Effector CD4-positive, alpha-beta T cell (primary cell): ENCODE measurements at regions not wholly inside any gene's neighbourhood (a gene's known extent, or its start where the extent isn't known, plus 50 kb on each side); places are given as distances from the start of the nearest gene placed in this dataset.

Experiments used
- DNase-seq: peaks from one replicate; pipeline ENCODE4 v3.0.0-alpha.2; 2020

DNA sequence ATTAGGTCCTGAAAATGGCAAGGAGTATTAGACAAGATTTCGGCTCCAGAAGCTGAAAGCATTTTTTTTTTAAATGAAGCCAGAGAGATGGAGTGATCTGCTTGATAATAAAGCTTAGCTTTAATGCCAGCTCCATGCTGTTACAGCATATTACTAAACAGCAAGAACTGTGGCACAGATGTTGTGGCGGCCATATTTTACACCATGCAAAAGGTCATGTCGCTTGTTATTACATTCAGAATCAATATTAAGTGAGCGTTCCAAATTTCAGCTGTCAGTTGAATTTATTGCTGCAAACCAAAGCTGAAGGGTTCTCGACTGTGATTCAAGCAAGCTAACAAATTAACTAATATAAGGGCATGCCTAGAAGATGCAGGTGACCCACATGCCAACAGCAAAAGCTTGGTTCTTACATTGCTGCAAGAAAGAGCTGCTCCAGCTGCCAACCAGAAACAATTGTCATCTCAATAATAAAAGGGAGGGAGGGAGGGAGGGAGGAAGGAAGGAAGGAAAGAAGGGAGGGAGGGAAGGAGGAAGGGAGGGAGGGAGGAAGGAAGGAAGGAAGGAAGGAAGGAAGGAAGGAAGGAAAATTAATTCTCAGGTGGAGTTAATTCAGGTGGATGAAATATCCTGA lies 517.7 kb upstream of the WWC1 start:
- no peak for DNase-seq

DNA sequence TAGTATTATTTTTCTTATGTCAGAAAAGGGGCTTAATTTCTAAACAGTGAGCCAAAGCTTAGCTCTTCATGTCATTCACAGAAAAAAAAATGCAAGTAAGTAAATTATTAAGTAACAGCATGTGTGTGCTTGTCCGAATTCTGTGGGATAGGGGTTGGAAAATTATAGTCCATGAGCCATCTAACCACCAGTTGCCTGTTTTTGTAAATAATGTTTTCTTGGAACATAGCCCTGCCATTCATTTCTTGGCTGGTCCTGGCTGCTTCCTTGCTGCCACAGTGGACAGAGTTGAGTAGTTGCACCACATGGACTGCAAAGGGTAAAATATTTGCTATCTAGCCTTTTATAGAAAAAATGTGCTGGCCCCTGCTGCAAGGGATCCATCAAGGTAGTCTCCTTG lies 513.7 kb upstream of the WWC1 start:
- no peak for DNase-seq

DNA sequence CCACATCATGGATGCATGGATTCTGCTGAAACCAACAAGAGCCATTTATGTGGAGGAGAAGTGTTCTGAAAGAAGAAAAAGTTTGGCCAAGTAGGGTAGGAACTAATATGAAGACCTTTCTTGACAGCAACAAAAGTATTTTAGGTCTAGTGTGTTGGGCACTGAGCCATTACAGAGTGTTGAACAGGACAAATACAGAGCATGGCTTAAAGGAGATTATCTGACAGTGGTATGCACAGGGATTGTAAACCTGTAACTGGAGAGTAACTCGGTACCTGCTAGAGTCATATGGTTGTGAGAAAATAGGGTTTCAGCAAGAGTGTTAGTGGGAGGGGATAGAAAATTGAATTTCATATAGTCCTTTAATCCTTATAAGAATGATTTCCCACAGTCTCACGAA lies 513.2 kb upstream of the WWC1 start:
- no peak for DNase-seq

DNA sequence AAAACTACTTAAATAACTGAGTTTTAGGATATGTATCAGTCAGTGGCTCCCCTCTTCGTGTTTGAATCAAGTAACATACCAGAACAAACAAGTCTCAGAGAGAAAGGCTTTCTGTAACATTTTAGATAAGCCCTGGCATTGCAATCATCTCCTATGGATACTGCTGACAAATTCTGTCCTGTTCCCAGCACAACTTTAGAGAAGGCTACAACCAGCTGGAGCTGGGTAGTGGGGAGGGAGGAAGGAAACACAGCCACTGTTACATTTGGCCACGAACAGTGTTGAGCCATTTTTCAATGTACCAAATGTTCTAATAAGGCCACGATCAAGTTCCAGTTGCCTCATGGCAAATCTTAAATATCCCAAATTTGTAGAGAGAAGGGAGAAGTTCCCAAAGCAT lies 511.8 kb upstream of the WWC1 start:
- DNase-seq = no peak

DNA sequence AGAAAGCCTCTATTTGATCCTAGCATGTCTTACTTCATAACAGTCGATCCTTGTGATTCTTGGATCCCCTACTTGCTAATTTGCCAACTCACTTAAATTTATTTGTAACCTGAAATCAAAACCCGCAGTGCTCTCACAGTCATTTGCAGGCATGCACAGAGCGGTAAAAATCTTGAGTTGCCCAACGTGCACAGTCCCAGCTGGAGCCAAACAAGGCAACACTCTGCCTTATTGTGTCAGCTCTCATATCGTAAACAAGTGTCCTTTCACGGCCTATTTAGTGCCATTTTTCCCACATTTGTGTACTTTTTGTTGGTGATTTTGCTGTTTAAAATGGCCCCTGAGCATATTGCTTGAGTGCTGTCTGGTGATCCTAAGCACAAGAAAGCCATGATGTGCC lies 511.3 kb upstream of the WWC1 start:
- no peak for DNase-seq

DNA sequence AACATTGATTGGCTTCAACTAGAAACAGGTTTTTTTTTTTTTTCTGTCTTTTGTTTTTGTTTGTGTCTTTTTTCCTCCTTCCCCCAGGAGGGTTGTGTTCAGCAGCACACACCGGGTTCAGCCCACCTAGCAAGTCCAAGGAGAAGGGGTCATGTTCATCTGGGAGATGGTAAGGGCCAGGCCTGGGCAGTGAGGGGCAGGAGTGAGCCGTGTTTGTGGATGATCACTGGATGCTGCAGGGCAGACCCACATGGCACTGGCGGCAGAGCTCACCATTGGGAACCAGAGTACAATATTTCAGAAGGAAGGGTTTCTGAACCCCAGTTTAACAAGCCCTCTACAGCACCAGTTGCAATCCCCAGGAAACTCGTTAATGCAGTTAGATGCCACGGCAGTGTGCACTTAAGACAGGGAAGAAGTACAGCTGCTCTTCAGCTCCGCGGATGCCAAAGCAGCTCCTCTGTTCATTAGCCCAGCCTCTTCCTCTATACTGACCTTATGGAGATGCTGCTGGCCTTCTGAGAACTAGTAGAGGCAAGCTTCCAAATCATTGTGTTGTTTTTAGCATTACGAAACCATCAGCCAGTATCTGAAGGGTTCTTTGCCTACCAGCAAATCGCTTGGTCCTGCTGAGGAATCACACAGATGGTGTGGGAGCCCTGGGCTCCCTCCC lies 508.2 kb upstream of the WWC1 start:
- DNase-seq = no peak

DNA sequence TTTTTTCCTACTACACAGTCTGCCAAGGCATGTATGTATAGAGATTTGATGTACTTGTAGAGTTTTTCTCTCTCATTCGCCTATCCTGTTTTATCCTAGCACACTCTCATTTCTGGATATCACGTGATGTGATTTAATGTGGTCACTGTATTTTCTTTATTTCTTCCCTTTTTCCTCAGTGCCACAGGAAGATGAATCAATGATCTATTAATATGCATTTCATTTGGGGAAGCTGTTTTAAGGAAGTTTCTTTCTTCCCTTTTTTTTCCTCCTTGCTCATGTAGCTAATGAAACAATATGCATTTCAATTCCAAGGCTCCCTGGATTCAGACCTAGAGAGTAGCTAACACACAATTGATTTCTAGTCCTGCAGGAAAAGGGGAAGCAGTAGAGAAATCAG lies 506.3 kb upstream of the WWC1 start:
- DNase-seq = no peak

DNA sequence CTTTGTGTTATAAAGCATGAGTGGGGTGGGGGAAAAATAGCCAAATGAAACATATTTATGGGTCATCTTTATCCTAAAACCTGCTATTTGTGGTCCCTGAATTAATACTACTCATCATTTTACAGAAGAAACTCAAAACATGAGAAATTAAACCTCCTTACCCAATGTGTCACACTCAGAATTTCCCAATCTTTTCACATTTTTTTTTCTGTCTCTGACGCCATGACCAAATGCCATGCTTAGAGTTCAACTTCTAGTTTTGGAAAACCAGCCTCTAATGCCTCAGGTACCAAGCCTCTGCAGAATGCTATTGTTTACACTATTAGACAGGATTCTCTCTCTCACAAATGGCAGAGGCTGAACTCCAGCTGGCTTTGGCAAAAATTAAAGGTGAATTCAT lies 505.5 kb upstream of the WWC1 start:
- DNase-seq = no peak

DNA sequence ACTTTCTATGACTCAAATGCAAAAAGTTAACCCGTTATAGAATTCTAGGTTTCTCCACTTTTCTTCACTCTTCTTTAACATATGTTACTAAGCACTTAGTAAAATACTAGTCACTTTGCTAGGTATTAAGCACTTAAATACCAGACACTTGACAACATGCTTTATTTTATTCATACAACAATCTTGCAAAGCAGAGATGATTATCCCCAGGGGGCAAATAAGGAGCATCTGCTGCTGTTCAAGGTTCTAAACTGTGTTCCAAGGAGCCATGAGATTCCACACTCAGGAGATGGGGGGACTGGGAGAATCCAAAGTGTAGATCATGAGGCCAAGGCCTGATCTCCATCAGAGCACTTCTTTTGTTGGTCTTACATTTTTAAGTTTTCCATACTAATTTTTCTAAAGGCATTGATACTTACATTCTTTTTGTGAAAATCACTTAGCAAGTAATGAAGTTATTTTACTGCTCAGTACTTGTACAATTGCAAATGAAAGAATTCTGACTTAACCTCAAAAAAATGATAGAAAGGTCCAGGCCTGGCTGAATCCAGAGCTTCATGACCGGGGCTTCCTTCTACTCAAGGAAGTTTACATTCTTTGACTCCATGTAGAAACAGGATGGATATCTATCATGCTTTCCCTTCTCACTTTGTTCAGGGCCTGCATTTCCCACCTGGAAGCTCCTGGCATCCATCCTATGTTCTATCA lies 504.4 kb upstream of the WWC1 start:
- no peak for DNase-seq

DNA sequence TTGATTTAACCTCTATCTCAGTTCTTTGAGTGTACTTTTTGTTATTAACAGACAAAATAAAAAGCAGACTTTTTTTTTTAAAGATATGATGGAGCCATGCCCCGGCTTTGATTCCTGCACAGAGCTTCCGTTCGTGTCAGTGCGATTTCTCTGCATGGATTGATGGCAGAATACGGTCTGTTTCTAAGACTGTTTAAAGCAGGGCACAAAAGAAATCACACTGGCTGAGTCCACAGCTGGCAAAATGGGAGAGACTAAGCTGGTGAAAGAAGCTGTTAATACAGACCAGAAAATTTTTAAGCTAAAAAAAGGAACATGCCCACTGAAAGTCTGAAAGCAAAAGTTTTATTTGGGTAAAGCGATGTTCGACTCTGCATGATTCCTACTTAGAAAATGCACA lies 501.4 kb upstream of the WWC1 start:
- DNase-seq = no peak

DNA sequence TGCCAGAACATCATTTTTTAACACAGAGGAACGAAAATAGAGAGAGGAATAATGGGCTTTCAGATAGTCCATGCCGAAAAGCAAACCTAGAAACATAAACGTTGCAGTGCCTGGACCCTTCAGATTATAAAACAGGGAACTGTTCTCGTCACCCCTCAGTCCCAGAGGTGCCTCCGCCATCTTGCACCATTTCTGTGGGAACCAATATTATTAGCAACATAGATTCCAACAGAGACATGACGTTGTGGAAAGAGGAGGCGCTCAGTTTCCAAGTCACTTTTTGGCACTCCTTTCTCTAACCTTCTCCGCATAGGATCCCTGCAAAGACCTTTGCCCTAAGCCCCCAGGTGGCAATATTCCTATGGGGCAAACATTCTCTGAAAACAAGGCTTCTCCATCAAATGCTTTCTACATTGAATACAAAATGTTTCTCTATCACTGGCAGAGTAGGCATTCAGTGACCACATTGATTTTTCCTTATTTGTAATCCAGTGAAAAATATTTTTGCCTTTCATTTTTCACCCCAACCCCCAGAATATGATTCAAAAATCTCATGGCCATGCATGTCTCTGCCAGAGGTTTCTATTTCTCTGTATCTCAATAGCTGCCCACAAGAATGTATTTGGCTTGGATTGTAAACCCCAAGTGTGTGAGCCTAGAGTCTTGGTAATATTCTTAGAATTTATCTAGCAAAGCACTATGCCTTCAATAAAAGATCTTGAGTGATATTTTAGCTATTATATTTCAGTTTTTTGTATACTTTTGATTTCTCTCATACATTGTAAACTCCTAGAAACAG lies 500.8 kb upstream of the WWC1 start:
- no peak for DNase-seq

DNA sequence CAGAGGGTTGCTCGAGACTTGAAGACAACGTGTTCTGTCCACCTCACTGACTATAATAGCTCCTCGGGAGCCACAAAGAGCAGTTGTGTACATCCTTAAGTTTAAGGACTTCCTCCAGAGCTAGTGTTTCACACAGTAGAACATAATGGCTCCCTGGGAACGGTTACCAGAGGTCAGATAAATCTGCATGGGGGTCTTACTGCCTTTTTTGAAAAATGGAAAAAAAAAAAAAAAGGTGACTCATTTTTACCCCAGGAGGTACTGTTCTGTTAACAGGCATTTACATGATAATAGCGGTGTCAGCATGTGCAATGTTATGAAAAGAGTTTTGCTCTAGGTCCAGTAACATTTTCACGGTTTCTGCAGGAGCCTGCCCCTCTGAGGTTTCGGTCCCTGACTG lies 498.9 kb upstream of the WWC1 start:
- DNase-seq = no peak

DNA sequence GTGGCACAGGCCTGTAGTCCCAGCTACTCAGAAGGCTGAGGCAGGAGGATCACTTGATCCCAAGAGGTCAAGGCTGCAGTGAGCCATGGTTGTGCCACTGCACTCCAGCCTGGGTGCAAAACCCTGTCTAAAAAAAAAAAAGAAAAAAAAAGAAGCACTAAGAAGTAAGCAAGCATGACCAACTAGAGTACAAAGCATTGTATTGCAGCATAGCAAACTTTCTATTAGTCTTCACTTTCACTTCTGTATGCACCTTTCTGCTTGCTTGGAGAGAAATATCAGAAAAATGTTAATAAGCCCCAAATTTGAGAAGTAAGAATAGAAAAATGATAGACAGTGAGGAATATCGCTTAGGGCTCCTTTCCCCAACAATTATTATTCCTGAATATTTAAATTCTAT lies 497.7 kb upstream of the WWC1 start:
- no peak for DNase-seq

DNA sequence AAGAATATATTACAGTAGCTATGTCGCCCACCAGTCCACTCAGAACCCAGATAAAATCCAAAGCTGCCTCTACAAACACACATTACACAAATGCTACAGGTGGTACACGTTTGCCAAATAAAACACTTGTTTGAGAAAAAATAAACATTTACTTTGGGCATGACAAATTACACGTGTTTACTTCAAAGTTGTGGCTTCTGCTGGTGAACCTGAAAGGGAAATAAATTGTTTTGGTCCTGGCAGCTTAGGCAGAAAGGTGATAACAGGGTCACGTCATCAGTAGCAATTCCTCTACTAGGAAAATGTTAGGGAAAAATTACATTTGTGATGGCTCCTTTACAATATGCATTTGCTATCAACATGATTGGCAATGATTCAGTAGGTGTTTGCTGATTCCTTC lies 497.3 kb upstream of the WWC1 start:
- DNase-seq = no peak

DNA sequence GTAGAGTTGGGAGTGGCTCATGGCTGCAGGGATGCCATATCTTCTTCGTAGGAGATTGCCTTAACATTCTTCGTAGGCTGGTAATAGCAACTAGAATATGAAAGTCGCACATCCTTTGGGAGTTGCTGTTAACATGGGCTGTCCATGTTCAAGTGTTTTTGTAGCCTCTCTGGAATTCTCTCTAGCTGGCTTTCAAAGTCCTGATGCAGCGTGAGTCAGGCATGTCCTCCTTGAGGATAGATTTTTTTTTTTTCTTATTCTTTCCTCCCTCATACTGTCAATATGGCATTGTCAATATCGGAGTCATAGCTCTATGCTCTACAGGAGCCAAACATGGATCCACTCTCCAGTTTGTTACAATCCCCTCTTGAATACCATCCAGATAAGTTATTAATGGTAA lies 494.8 kb upstream of the WWC1 start:
- DNase-seq = no peak

DNA sequence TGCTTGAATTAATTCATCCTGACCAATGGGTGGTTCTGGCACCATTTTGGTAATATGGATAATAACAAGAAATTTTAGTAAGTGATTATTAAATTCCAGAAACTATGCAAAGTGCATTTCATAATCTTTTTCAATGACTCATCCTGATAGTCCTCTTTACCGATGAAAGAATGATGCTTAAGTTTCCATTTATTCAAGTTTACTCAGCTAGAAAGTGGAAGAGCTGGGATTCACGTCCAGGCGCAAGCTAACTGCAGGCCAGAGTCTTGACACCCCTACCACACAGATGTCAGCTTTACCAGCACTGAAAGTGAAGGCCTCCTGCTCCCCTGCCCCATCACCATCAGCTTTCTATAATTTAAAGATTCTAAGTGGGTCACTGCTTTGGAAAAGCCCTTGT lies 493.5 kb upstream of the WWC1 start:
- no peak for DNase-seq

DNA sequence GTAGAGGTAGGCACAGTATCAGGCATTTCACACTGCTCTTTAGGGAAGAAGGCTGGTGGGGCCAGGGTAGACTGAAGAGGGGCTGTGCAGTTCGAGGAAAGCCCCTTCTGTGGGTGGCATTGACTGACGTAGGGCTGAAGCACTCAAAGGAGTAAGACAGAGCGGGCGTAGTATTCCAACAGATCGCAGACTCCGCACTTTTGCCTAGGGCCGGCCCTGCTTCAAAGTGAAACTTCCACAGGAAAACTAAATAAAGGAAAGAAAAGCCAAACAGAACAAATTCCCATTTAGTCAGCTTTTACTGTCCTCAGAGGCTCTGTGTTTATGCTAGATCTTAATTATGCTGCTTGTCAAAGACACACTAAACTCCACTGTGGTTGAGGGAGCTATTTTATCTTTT lies 493.0 kb upstream of the WWC1 start:
- no peak for DNase-seq

DNA sequence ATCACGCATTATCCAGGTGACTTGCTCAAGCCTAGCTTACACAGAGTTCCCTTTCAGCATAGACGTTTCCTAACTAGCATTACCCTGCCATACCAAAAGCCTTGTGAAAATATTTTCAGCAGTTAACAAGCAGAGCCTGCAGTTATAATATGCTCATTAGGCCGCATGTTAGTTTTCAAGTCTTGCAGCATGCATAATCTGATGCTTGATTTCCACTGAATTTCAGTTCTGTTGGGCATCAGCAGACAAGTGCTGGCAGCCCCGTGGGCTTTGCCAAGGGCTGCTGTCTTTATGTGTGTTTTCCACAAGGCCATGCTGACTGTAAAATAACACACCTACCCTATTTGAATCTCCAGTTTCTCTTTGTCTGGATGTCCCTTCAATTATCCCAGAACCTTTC lies 491.0 kb upstream of the WWC1 start:
- DNase-seq = no peak

DNA sequence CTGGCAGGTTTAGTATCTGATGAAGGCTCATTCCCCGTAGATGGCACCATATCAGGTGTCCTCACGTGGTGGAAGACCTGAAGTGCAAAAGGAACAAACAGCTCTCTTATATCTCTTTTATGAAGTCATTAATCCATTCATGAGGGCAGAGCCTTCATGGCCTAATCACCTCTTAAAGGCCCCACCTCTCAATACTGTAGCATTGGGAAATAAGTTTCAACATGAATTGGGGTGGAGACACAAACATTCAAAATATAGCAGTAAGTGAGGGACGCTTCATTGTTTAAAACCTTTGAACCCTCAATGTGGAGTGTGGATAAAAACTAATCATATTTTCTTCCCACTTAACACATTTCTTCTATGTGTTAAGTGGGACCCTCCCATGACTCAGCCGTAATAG lies 489.4 kb upstream of the WWC1 start:
- no peak for DNase-seq

DNA sequence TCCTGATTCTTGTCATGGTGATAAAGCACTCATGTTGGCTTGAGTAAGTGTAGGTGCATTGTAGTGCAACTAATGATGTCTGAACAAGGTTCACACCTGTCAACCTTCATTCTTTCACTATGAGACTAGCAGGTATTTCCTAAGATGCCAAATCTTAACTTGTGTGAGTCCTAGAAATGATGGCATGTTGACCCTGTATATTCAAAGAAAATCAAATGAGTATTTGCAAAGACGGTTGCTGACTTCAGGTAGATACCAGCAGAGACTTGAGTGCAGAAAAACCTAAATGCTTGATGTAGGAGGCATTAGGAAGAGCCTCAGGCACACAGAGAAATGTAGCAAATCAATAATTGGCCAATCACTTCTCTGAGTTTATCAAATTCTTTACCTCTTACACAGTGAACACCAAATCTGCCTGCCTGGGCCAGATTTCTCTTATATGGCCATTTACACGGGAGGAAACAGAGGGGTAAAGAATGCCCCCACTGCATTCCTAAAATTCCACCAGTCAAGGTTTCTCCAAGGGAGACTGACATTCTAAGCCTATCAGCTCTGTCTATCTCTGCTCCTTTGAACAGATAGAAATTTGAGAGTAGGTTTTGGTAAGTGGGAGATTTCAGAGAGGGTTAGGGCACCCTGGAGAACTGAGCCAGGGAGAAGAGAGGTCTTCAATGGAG lies 488.6 kb upstream of the WWC1 start:
- DNase-seq = no peak

DNA sequence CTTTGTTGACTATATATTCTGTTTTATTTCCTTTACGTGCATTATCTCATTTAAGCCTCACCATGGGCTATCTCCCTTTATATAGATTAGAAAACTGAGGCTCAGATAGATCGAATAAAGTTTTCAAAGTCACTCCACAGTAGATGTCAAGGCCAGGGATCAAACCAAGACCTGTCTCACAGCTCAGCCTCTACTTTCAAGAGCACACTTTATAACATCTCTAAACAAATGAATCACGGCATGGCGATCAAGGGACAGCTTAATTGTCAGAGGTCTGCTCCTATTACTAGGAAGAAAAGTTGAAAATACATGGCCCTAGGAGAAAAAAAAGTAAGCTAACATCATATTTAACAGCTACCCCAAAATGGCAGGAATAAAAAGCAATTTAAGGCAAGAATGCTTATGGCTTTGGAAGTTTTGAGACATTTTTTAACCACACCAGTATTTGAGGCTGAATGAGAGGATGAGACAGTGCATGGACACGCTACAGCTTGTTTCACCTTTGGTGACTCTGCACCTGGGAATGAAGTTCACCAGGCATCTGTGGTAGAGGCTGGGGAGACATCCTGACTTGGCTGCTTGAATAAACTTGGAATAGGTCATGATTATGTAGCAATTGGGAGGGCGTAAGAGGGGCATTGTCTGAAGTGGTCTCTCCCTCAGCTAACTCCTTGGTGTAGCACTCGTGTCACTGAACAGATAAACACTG lies 486.8 kb upstream of the WWC1 start:
- DNase-seq = no peak

DNA sequence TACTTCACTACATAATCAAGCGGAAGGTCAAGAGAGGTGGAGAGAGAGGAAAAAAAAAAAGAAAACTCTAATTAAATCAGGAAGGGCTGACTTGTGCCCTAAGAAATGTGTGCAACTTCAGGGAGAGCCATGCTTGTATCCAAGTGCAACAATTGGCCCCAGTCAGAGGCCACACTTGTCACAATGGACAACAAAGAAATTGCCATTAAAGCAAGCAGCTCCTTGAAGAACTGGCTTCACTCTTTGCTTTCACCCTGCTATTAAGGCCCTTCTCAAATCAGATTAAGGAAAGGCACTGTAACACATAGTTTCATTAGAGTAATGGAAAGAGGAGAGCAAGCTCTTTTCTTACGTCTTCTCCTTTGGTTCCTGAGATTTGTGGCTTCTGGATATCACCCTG lies 480.9 kb upstream of the WWC1 start:
- no peak for DNase-seq
